Thyroid gland (tissue), 4 donors: ENCODE measurements at regions not wholly inside any gene's neighbourhood (a gene's known extent, or its start where the extent isn't known, plus 50 kb on each side); places are given as distances from the start of the nearest gene placed in this dataset.

Experiments used
- POLR2A ChIP-seq, 2 donors: fragments of 450-650 bp; IDR thresholded peaks; one replicate each; pipeline ENCODE4 v1.6.1; 2017; ENCODE audit warnings: antibody characterized with exemption in 2 of 2, mild to moderate bottlenecking in 2 of 2, moderate library complexity in 1 of 2
- TF ChIP-seq, protein P1 (sequence below), 6 experiments: fragments of 200-600 bp in 3 of 6; fragments of 450-650 bp in 3 of 6; sonication (generic) in 3 of 6; IDR thresholded peaks; one replicate each; pipeline ENCODE4 v1.5.1; 2016 to 2019; ENCODE audit warnings: antibody characterized with exemption in 6 of 6, mild to moderate bottlenecking in 2 of 6, inconsistent platforms in 1 of 6, moderate library complexity in 1 of 6

DNA sequence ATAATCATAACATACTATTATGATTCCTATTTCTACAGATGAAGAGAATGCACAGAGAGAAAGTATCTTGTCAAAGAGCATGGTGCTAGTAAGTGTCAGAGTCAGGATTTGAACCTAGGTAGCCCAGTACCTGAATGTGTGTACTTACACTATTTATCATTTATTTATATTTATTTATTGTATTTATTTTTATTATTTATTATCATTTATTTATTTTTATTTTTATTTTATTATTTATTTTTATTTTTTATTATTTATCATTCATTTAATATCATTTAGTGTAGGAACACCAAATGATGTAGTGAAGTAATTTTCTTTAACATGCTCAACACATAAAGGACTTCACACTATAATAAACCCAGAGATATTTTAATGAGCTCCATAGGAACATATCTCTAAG, 209.4 kb upstream of the ZFP42 start:
- TF ChIP-seq, protein P1, sequence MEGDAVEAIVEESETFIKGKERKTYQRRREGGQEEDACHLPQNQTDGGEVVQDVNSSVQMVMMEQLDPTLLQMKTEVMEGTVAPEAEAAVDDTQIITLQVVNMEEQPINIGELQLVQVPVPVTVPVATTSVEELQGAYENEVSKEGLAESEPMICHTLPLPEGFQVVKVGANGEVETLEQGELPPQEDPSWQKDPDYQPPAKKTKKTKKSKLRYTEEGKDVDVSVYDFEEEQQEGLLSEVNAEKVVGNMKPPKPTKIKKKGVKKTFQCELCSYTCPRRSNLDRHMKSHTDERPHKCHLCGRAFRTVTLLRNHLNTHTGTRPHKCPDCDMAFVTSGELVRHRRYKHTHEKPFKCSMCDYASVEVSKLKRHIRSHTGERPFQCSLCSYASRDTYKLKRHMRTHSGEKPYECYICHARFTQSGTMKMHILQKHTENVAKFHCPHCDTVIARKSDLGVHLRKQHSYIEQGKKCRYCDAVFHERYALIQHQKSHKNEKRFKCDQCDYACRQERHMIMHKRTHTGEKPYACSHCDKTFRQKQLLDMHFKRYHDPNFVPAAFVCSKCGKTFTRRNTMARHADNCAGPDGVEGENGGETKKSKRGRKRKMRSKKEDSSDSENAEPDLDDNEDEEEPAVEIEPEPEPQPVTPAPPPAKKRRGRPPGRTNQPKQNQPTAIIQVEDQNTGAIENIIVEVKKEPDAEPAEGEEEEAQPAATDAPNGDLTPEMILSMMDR (IDR thresholded peaks at IDR 0.05), result no peak
- TF ChIP-seq POLR2A (IDR thresholded peaks at IDR 0.05), result no peak
